ENCODE measurements at regions not wholly inside any gene's neighbourhood (a gene's known extent, or its start where the extent isn't known, plus 50 kb on each side); places are given as distances from the start of the nearest gene placed in this dataset.

- Histone ChIP-seq H3K27me3 (ENCODE audit: low read depth) (no peaks in the 10 kb centered on the region), H3K27ac (no peak overlapping the region), H3K4me1 (peaks cover 5% of the 10 kb centered on the region), H3K36me3 (no peaks in the 10 kb centered on the region), H3K9me3 (no peaks in the 10 kb centered on the region), H3K4me3 (no peak overlapping the region)
- ATAC-seq = no peak
- no peak for DNase-seq
- intact Hi-C loops (cut with DNase I) = no loop called here
- TF ChIP-seq, protein P1, sequence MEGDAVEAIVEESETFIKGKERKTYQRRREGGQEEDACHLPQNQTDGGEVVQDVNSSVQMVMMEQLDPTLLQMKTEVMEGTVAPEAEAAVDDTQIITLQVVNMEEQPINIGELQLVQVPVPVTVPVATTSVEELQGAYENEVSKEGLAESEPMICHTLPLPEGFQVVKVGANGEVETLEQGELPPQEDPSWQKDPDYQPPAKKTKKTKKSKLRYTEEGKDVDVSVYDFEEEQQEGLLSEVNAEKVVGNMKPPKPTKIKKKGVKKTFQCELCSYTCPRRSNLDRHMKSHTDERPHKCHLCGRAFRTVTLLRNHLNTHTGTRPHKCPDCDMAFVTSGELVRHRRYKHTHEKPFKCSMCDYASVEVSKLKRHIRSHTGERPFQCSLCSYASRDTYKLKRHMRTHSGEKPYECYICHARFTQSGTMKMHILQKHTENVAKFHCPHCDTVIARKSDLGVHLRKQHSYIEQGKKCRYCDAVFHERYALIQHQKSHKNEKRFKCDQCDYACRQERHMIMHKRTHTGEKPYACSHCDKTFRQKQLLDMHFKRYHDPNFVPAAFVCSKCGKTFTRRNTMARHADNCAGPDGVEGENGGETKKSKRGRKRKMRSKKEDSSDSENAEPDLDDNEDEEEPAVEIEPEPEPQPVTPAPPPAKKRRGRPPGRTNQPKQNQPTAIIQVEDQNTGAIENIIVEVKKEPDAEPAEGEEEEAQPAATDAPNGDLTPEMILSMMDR (IDR thresholded peaks at IDR 0.05) = no peak
Observed at GRCh38 chr15:70202756-70203155, 105.0 kb upstream of the TLE3 start.

GRCh38 chr15:70201425-70201775 lies 103.7 kb upstream of the TLE3 start:
- DNase-seq = no peak
- TF ChIP-seq, protein P1 (IDR thresholded peaks at IDR 0.05) = no peak
- H3K27ac ChIP-seq = no peak overlapping the region
- H3K4me1 ChIP-seq = peaks cover 8% of the 10 kb centered on the region
- no peaks in the 10 kb centered on the region for H3K9me3 ChIP-seq
- no peaks in the 10 kb centered on the region for H3K27me3 ChIP-seq (ENCODE audit: low read depth)
- no peak overlapping the region for H3K4me3 ChIP-seq
- intact Hi-C loops (cut with DNase I) = no loop called here
- no peaks in the 10 kb centered on the region for H3K36me3 ChIP-seq
- no peak for ATAC-seq

DNA sequence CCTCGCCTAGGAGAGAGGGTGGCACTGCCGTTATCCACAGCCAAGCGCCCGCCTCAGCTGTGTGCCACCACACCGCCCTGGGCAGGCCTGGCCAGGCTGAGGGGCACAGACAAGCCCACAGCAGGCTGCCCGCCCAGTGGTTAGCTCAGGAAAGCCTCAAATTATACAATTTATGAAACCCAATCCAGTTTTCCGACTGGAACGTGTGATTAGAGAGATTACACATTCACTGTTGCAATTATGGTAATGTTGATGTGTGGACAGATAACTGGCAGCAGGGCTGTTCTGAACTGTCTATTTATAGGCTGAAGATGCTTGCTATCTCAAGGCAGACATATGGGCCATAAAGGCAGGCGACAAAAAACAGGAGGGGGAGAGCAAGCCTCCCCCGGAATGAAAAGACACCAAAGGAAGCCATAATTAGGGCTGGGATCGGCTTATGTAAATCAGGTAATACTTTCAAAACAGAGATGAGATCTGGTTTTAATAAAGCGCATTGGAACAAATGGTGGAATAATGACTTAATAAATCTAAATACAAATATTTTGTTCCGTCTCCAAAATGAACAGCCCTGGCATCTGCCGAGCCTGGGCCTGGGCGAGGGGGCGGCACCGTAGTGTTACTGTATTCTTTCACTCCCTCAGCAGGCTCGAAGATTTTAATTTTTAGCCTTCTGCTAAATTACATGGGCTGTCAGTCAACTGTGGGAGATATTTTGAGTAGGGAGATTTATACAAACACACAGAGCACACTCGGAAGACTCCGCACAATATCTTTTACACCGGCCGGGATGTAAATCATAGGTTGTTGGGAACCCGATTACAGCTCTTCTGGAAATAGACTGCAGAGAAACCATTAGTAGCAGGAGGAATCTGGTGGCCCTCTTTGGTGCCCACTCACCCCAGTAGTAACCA lies 103.1 kb upstream of the TLE3 start:
- no peak for ATAC-seq
- intact Hi-C loops (cut with DNase I) = no loop called here
- H3K4me1 ChIP-seq = peaks cover 14% of the 10 kb centered on the region
- H3K9me3 ChIP-seq = no peaks in the 10 kb centered on the region
- no peaks in the 10 kb centered on the region for H3K27me3 ChIP-seq (ENCODE audit: low read depth)
- H3K27ac ChIP-seq = no peak overlapping the region
- TF ChIP-seq, protein P1 (IDR thresholded peaks at IDR 0.05) = no peak
- no peak for DNase-seq
- no peaks in the 10 kb centered on the region for H3K36me3 ChIP-seq
- no peak overlapping the region for H3K4me3 ChIP-seq

DNA sequence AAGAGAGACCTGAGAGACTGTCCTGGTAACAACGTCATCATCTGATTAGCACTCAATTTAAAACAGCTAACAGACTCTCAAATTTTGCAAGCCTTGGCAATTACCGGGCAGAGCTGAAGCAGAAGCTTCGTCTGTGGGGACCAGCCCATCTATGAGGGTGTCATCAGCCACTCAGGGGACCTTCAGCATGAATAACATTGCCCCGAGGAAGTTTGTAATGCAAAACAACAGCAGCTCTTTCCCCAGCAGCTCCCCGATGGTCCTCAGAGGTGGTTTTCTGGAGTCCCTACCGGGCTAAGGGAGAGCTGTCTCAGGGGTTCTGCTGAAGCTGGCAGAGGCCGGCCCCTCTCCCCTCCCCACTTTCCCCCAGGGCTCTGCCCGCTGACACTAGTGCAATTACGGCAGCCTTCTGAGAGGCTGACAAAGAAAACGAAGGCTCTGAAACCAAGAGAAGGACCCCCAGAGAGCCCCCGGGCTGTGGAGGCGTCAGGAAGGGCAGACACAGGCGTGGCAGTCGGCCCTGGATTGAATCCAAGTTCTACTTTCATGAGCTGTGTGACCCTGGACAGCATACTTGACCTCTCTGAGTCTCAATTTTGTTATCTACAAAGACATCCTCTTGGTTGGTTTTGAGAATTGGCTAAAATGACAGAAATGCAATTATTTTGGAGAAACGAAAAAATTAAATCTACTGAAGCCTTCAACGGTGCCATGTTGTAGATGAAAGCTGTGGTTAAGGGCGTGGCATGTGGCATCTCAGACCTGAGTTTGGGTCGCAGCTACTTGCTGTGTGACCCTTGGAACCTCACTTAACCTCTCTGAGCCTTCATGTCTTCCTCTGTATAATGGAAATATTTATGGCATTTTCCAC lies 102.1 kb upstream of the TLE3 start:
- TF ChIP-seq, protein P1 (IDR thresholded peaks at IDR 0.05) = no peak
- ATAC-seq = no peak
- H3K9me3 ChIP-seq = no peaks in the 10 kb centered on the region
- intact Hi-C loops (cut with DNase I) = no loop called here
- H3K4me1 ChIP-seq = peaks cover 22% of the 10 kb centered on the region
- H3K27ac ChIP-seq = no peak overlapping the region
- H3K27me3 ChIP-seq (ENCODE audit: low read depth) = no peaks in the 10 kb centered on the region
- DNase-seq = no peak
- no peak overlapping the region for H3K4me3 ChIP-seq
- no peaks in the 10 kb centered on the region for H3K36me3 ChIP-seq

DNA sequence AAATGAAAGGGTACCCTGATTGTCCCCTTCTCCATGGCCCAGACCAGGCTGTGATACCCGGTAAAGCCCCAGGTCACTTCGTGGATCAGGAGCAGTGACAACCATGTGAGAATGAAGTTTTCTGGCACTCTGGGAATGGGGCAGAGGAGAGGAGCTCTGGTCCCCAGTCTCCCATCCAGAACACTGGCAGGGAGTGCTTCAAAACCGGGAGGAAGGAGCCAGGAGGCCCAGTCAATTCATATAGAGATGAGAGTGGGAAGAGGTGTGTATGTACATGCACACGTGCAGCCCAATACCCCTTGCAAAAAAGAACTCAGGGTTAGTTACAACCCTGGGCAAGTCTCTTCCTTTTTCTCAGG lies 101.4 kb upstream of the TLE3 start:
- intact Hi-C loops (cut with DNase I) = no loop called here
- TF ChIP-seq, protein P1 (IDR thresholded peaks at IDR 0.05) = no peak
- H3K4me1 ChIP-seq = peaks cover 22% of the 10 kb centered on the region
- H3K27me3 ChIP-seq (ENCODE audit: low read depth) = no peaks in the 10 kb centered on the region
- ATAC-seq (no peak), DNase-seq (no peak)
- no peak overlapping the region for H3K27ac ChIP-seq
- H3K4me3 ChIP-seq = no peak overlapping the region
- H3K9me3 ChIP-seq = no peaks in the 10 kb centered on the region
- no peaks in the 10 kb centered on the region for H3K36me3 ChIP-seq

Data from lower lobe of right lung (tissue), 2 donors.